ENCODE measurements at regions not wholly inside any gene's neighbourhood (a gene's known extent, or its start where the extent isn't known, plus 50 kb on each side); places are given as distances from the start of the nearest gene placed in this dataset.

DNA sequence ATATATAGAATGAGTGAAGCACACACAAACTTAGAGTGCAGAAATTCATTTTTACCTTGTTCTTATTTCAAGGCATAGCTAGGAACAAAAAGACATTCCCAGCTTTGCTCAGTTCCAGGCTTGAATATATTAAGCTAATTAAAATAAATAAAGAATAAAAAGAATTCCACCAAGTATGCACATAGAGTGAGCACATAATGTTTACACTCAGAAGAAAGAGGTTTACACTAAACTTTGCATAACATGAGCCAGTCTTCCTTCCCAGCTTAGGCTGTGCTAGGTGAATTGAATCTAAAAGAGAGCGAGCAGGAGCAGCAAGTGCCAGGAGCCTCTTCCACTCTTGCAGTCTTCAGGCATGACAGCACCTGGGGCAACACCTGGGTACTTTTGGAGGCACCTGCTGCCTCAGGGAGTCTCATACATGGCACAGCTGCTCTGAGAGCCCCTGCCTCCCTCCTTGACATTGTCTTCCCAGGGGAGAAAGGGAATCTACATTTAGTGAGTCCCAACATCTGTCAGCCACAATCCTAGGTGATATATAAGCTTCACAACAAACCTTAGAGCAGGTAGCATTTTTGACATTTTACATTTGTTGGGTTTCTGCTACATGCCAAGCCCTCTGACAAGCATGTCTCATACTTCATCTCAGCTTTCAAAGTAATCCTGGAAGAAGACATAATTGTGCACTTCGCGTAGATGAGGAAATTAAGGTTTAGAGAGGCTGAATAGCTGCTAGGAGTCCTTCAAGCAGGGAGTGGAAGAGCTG is 732.7 kb upstream of the TENM4 start:
- Histone ChIP-seq H3K36me3 (ENCODE audit: control insufficient read depth, insufficient read depth, low read length) (no peaks in the 10 kb centered on the region), H3K27me3 (replicated peaks; ENCODE audit: control insufficient read depth, insufficient read depth, low read length) (no peaks in the 10 kb centered on the region), H3K4me3 (replicated peaks; ENCODE audit: low read depth, low read length) (no peak overlapping the region)
- TF ChIP-seq, protein P1, sequence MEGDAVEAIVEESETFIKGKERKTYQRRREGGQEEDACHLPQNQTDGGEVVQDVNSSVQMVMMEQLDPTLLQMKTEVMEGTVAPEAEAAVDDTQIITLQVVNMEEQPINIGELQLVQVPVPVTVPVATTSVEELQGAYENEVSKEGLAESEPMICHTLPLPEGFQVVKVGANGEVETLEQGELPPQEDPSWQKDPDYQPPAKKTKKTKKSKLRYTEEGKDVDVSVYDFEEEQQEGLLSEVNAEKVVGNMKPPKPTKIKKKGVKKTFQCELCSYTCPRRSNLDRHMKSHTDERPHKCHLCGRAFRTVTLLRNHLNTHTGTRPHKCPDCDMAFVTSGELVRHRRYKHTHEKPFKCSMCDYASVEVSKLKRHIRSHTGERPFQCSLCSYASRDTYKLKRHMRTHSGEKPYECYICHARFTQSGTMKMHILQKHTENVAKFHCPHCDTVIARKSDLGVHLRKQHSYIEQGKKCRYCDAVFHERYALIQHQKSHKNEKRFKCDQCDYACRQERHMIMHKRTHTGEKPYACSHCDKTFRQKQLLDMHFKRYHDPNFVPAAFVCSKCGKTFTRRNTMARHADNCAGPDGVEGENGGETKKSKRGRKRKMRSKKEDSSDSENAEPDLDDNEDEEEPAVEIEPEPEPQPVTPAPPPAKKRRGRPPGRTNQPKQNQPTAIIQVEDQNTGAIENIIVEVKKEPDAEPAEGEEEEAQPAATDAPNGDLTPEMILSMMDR (IDR thresholded peaks at IDR 0.05; ENCODE audit: insufficient read depth, low read length, poor library complexity, severe bottlenecking), result no peak
- DNase-seq (ENCODE audit: extremely low read depth, insufficient read length), result no peak

DNA sequence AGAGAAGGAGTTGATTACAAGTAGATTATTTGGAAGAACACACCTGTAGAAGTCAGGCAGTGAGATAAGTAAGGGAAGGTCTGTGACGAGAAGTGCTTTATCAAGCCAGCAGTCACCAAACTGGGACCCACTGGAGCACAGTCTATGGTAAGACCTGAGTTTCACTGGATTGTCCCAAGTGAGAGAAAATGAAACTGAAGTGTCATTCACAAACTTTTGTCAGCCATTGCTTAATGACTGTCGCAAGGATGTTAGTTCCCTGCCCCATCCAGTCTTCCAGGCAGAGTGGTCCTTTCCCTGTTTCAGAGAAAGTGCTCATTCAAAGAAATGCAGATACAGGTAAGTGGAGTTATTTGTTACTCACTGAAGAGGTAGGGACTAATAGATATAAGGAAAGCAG is 728.0 kb upstream of the TENM4 start:
- no peak for DNase-seq (ENCODE audit: extremely low read depth, insufficient read length)
- TF ChIP-seq, protein P1 (IDR thresholded peaks at IDR 0.05; ENCODE audit: insufficient read depth, low read length, poor library complexity, severe bottlenecking), result no peak
- H3K36me3 ChIP-seq (ENCODE audit: control insufficient read depth, insufficient read depth, low read length), result no peaks in the 10 kb centered on the region
- no peak overlapping the region for H3K4me3 ChIP-seq (replicated peaks; ENCODE audit: low read depth, low read length)
- no peaks in the 10 kb centered on the region for H3K27me3 ChIP-seq (replicated peaks; ENCODE audit: control insufficient read depth, insufficient read depth, low read length)

DNA sequence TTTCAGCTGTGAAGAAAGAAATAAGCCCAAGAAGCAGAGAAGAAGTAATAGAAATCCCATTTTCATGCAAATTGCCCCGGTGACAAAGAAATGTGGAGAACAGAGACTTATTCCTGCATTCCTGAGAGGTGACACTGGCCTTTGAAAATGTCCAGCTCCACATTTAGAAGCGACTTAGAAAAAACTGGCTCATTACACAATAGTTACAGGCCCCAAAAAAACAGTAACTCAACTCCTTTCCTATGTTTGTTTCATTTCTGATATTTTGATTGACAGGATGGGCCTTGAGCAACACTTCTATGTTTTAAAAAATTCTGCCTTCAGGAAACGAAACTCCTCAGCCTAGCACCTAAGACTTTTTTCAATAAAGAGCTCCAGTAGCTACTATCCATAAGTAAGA is 726.9 kb upstream of the TENM4 start:
- TF ChIP-seq, protein P1 (IDR thresholded peaks at IDR 0.05; ENCODE audit: insufficient read depth, low read length, poor library complexity, severe bottlenecking), result no peak
- DNase-seq (ENCODE audit: extremely low read depth, insufficient read length), result no peak
- Histone ChIP-seq H3K4me3 (replicated peaks; ENCODE audit: low read depth, low read length) (no peak overlapping the region), H3K36me3 (ENCODE audit: control insufficient read depth, insufficient read depth, low read length) (no peaks in the 10 kb centered on the region), H3K27me3 (replicated peaks; ENCODE audit: control insufficient read depth, insufficient read depth, low read length) (no peaks in the 10 kb centered on the region)

DNA sequence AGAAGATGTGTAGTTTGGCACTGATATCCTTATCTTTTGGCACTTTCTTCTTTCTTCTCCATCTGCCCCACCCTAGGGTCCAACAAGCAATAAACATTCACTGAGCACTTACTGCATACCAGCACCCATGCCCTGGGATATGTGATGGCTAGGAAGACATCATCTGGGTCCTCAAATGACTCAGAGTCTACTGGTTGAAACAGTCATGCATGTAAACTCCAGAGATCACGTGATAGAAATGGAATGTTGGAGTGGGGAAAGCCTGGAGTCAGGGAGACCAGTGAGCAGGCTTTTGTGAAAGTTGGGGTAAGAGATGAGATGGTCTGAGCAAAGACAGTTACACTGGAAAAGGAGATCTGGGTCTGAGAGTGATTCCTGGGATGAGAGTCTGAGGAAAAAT is 724.9 kb upstream of the TENM4 start:
- no peak for DNase-seq (ENCODE audit: extremely low read depth, insufficient read length)

DNA sequence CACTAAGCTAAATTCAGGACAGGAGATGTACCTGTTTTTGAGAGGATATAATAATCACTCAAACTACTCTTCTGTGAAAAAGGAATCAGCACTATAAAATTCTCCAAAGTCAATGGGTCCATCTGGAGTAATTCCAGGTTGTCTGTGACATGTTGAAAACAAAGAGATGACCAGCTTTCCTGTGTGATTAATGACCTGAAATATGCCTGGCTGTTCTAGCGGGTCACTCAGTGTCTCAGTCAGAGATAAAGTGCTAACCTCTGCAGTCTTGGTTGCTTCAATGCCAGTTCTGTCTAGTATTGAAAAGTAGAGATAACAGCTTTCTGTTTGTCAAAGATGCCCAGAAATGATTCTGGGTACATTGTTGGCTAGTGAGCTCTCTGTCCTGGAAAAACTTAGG is 722.6 kb upstream of the TENM4 start:
- no peak overlapping the region for H3K4me3 ChIP-seq (replicated peaks; ENCODE audit: low read depth, low read length)
- TF ChIP-seq, protein P1 (IDR thresholded peaks at IDR 0.05; ENCODE audit: insufficient read depth, low read length, poor library complexity, severe bottlenecking), result no peak
- DNase-seq (ENCODE audit: extremely low read depth, insufficient read length), result no peak

More for the DNA sequence above, 724.9 kb upstream of the TENM4 start:
- H3K4me3 ChIP-seq (replicated peaks; ENCODE audit: low read depth, low read length), result no peak overlapping the region
- no peaks in the 10 kb centered on the region for H3K36me3 ChIP-seq (ENCODE audit: control insufficient read depth, insufficient read depth, low read length)
- TF ChIP-seq, protein P1 (IDR thresholded peaks at IDR 0.05; ENCODE audit: insufficient read depth, low read length, poor library complexity, severe bottlenecking), result no peak
- H3K27me3 ChIP-seq (replicated peaks; ENCODE audit: control insufficient read depth, insufficient read depth, low read length), result no peaks in the 10 kb centered on the region

More for the DNA sequence above, 722.6 kb upstream of the TENM4 start:
- no peaks in the 10 kb centered on the region for H3K27me3 ChIP-seq (replicated peaks; ENCODE audit: control insufficient read depth, insufficient read depth, low read length)
- no peaks in the 10 kb centered on the region for H3K36me3 ChIP-seq (ENCODE audit: control insufficient read depth, insufficient read depth, low read length)

Data from GM06990 (cell line).